HL-60 (cell line): ENCODE measurements at regions not wholly inside any gene's neighbourhood (a gene's known extent, or its start where the extent isn't known, plus 50 kb on each side); places are given as distances from the start of the nearest gene placed in this dataset.

Source experiments
- DNase-seq, 2 experiments: peaks; one replicate each; pipeline ENCODE4 v3.0.0-alpha.2; 2010 to 2020; ENCODE audit warnings: low read depth in 1 of 2, low spot score in 1 of 2
- H3K27ac ChIP-seq: fragments of 250-450 bp; sonication (Bioruptor Pico); replicated peaks from 2 replicates; pipeline ENCODE4 v1.5.1; 2020; ENCODE audit warnings: mild to moderate bottlenecking, moderate library complexity
- H3K27me3 ChIP-seq: fragments of 250-450 bp; sonication (Bioruptor Pico); 2 replicates; pipeline ENCODE4 v1.5.1; 2021; ENCODE audit warnings: mild to moderate bottlenecking, moderate library complexity; ENCODE audit not compliant: insufficient read depth, poor library complexity, severe bottlenecking
- H3K4me3 ChIP-seq: replicated peaks from 2 replicates; pipeline ENCODE4 v1.5.1; 2011; ENCODE audit warnings: mild to moderate bottlenecking, control low read depth, low read length; ENCODE audit not compliant: insufficient read depth
- CTCF ChIP-seq: IDR thresholded peaks from one replicate; pipeline ENCODE4 v1.5.1; 2011; ENCODE audit warnings: low read length, control low read depth, inconsistent platforms; ENCODE audit not compliant: insufficient read depth
- GABPA ChIP-seq: IDR thresholded peaks from 2 replicates; pipeline ENCODE4 v1.6.1; 2012; ENCODE audit warnings: low read depth
- POLR2AphosphoS5 ChIP-seq: IDR thresholded peaks from 2 replicates; pipeline ENCODE4 v1.6.1; 2012; ENCODE audit warnings: low read depth
- REST ChIP-seq: IDR thresholded peaks from 2 replicates; pipeline ENCODE4 v1.6.1; 2012; ENCODE audit warnings: low read depth; ENCODE audit not compliant: insufficient replicate concordance
- SPI1 ChIP-seq: IDR thresholded peaks from 2 replicates; pipeline ENCODE4 v1.6.1; 2012; ENCODE audit warnings: low read depth, mild to moderate bottlenecking, borderline replicate concordance

GRCh38 chr10:29828956-29829355 lies 194.2 kb upstream of the SVIL start:
- no peaks in the 10 kb centered on the region for H3K27me3 ChIP-seq
- TF ChIP-seq CTCF = no peak
- no peak for TF ChIP-seq REST
- TF ChIP-seq GABPA = no peak
- no peak for DNase-seq
- no peak overlapping the region for H3K27ac ChIP-seq
- no peak overlapping the region for H3K4me3 ChIP-seq

- TF ChIP-seq CTCF = no peak
- TF ChIP-seq GABPA = no peak
- no peak for TF ChIP-seq REST
- TF ChIP-seq POLR2AphosphoS5 = no peak
- TF ChIP-seq SPI1 = no peak
- DNase-seq = no peak
- no peaks in the 10 kb centered on the region for H3K27me3 ChIP-seq
- no peak overlapping the region for H3K4me3 ChIP-seq
- no peak overlapping the region for H3K27ac ChIP-seq
Observed at GRCh38 chr10:29828440-29828894, 193.7 kb upstream of the SVIL start.

- H3K4me3 ChIP-seq = no peak overlapping the region
- DNase-seq = no peak
- H3K27ac ChIP-seq = no peak overlapping the region
- TF ChIP-seq REST (no peak), GABPA (no peak), POLR2AphosphoS5 (no peak), SPI1 (no peak), CTCF (no peak)
- no peaks in the 10 kb centered on the region for H3K27me3 ChIP-seq
Observed at GRCh38 chr10:29827512-29827911, 192.7 kb upstream of the SVIL start.
